AG09319 (cell line): ENCODE measurements at regions not wholly inside any gene's neighbourhood (a gene's known extent, or its start where the extent isn't known, plus 50 kb on each side); places are given as distances from the start of the nearest gene placed in this dataset.
"Not testable (repeated sequence)": the region's sequence is repeated elsewhere in the genome, so short reads cannot be mapped to it uniquely, and the experiment has no call there.

ENCODE experiments used
- DNase-seq: peaks from one replicate; pipeline ENCODE4 v3.0.0-alpha.2; 2010; ENCODE audit warnings: low read depth; ENCODE audit errors: extremely low read depth
- CTCF ChIP-seq: IDR thresholded peaks from 2 replicates; pipeline ENCODE4 v1.5.1; 2011; ENCODE audit warnings: low read depth, mild to moderate bottlenecking, inconsistent platforms, low read length, moderate library complexity

DNA sequence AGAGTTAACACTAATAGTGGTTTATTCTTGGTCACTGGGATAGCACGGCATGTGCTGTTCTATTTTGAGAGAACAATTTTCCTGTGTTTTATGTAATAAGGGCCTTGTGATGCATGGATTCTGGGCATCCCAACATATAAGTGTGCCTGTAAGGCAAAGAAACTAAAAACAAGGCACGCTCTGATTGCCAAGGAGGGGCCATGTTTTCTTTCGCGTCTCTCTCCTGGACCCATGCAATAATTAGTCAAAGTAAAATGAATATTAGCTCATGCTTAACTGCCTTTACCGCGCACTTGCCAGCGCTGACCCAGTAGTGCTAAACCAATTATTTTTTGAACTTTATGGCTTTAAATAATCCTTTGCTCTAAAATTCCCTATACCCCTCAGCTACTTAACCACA lies 140.9 kb downstream of the PSAT1 start:
- TF ChIP-seq CTCF, result no peak
- no peak for DNase-seq

DNA sequence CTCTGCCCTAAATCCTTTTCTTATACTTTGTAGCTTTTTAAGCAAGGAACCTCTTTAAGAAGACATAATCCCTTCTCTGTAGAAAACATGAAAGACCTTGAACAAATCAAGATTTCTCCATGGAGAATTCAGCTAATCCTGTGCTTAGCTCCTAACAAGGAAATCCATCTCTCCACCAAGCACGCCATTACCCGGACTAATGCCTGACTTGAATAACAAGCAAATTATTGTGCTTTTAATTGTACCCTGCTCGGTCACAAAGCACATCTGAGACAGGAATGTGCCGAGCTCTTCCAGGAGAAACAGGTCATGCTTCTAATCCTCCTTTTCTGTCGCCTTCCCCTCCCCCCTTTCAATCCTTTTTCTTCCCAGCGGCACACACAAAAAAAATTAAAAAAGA lies 141.3 kb downstream of the PSAT1 start:
- no peak for DNase-seq

DNA sequence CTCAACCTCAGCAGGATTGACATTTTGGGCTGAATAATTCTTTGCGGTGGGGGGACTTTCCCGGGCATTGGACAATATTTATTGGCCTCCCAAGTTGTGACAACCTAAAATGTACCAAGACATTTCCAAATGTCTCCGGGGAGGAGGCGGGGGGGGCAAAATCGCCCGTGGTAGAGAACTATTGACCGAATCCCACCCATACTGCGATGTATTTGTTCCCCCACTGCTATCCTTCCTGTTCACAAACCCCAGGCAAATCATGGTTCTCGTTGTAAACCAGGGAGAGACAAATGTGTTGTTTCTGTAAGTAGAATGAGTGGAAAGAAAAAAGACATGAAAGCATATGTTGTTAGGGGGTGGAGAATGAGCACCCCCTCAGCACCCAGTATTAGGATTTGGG lies 141.9 kb downstream of the PSAT1 start:
- DNase-seq, result no peak
- TF ChIP-seq CTCF, result no peak

More for the DNA sequence above, 141.3 kb downstream of the PSAT1 start:
- TF ChIP-seq CTCF, result no peak

GRCh38 chr9:78439190-78439865 lies 142.4 kb downstream of the PSAT1 start:
- DNase-seq, result peak; percentile 78
- peak; percentile 95 for TF ChIP-seq CTCF

DNA sequence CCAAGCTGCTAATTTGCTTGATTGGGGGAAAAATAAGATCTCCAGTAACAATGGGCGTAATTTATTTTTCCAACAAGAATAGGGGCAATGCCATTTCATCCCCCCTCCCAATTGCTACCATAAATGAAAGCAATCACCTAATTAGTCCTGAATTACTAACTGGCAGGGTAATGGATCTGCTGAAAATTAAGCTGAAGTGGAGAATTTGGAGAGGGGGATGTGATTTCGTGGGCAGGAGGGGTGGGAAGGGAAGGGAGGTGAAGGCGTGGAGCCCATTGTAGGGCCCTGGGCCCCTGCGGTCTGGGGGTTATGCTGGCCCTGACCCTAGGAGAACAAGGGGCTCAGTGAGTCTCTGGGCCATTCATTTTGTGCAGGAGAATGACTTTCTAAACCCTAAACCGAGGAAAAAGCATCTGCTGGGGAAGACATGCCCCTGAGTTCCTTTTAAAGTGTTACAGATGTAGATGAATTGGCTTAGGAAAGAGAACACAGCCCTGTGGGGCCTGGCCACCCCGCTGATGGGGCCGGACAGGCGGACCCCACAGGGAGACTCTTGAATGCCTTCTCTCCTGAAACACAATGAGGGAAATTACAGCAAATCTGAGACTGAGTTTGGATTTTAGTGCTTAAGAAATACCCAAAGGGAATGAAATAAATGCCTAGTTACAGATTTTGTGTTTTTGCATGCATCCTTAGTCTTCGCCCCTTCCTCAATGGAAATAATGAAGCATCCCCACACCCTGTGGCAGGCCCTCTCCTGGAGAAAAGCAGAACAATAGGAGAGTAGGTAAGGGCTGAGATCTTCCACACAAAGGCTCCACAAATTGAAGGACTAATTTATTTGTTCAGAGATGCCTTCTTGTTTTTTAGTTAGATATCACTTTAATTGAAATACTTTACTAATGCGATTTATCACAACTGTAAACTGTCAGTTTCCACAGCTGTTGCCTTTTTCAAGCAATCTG lies 143.2 kb downstream of the PSAT1 start:
- no peak for TF ChIP-seq CTCF
- DNase-seq, result no peak

DNA sequence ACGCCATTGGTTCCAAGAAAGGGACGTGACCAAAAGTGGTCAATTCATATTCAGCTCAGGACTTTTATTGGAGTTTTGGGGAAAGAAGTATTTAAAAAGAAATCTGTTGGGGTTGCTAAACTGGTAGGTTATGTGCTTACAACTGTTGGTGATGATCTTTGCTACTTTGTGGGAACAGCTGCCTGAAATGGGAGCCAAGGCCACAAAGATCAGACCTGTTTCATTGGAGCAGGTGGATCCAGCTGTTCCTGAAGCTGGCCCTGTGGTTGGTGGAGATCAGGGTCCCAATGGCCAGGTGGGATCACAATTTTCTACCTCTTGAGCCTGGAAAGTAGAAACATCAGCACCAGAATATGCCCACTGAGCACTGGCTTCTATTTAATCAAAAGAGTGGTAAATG lies 144.5 kb downstream of the PSAT1 start:
- no peak for TF ChIP-seq CTCF
- no peak for DNase-seq

DNA sequence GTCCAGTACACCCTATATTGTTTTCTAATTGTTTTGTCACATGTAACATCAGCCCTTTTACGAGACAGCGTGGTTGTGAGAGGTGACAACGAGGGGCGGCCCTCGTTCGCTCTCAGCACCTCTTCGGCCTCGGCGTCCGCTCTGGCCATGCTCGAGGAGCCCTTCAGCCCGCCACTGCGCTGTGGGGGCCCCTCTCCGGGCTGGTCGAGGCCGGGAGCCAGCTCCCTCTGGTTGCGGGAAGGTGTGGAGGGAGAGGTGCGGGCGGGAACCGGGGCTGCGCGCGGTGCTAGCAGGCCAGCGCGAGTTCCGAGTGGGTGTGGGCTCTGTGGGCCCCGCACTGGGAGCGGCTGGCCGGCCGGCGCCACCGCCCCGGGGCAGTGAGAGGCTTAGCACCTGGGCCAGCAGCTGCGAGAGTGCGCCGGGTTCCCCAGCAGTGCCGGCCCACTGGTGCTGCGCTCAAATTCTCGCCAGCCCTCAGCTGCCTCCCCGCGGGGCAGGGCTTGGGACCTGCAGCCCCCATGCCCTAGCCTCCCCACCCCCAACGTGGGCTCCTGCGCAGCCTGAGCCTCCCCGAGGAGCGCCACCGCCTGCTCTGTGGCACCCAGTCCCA lies 145.0 kb downstream of the PSAT1 start:
- no peak for DNase-seq
- no peak for TF ChIP-seq CTCF

DNA sequence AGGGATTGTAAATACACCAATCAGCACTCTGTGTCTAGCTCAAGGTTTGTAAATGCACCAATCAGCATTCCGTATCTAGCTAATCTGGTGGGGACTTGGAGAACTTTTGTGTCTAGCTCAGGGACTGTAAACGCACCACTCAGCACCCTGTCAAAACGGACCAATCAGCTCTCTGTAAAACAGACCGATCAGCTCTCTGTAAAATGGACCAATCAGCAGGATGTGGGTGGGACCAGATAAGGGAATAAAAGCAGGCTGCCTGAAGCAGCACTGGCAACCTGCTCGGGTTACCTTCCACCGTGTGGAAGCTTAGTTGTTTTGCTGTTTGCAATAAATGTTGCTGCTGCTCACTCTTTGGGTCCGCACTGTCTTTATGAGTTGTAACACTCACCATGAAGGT lies 145.7 kb downstream of the PSAT1 start:
- DNase-seq, result not testable (repeated sequence)
